ENCODE measurements at regions not wholly inside any gene's neighbourhood (a gene's known extent, or its start where the extent isn't known, plus 50 kb on each side); places are given as distances from the start of the nearest gene placed in this dataset.
"Not testable (repeated sequence)": the region's sequence is repeated elsewhere in the genome, so short reads cannot be mapped to it uniquely, and the experiment has no call there.

GRCh38 chr6:9795880-9796279, 619.0 kb downstream of the TFAP2A start:
- no peak for DNase-seq

GRCh38 chr6:9789201-9789600, 625.7 kb downstream of the TFAP2A start:
- DNase-seq = no peak

GRCh38 chr6:9784786-9785185, 630.1 kb downstream of the TFAP2A start:
- DNase-seq = no peak

GRCh38 chr6:9783567-9783966, 631.3 kb downstream of the TFAP2A start:
- no peak for DNase-seq

- peak; percentile 25 for DNase-seq
Measured at GRCh38 chr6:9766240-9766915, 648.5 kb downstream of the TFAP2A start.

- DNase-seq = no peak
Measured at GRCh38 chr6:9761220-9761619, 653.7 kb downstream of the TFAP2A start.

- no peak for DNase-seq
Measured at GRCh38 chr6:9754515-9754914, 660.4 kb downstream of the TFAP2A start.

- no peak for DNase-seq
Measured at GRCh38 chr6:9745966-9746365, 668.9 kb downstream of the TFAP2A start.

- DNase-seq = no peak
Measured at GRCh38 chr6:9745476-9745875, 669.4 kb downstream of the TFAP2A start.

- DNase-seq = no peak
Measured at GRCh38 chr6:9744119-9744518, 670.8 kb downstream of the TFAP2A start.

GRCh38 chr6:9732056-9732455, 682.8 kb downstream of the TFAP2A start:
- no peak for DNase-seq

GRCh38 chr6:9725776-9726175, 689.1 kb downstream of the TFAP2A start:
- DNase-seq = not testable (repeated sequence)

- no peak for DNase-seq
Measured at GRCh38 chr6:9717568-9717967, 697.3 kb downstream of the TFAP2A start.

GRCh38 chr6:9711365-9711764, 703.5 kb downstream of the TFAP2A start:
- DNase-seq = no peak

- DNase-seq = no peak
Measured at GRCh38 chr6:9710574-9710973, 704.3 kb downstream of the TFAP2A start.

- DNase-seq = no peak
Measured at GRCh38 chr6:9708600-9708999, 706.3 kb downstream of the TFAP2A start.

GRCh38 chr6:9704989-9705388, 709.9 kb downstream of the TFAP2A start:
- DNase-seq = no peak

GRCh38 chr6:9702914-9703313, 712.0 kb downstream of the TFAP2A start:
- no peak for DNase-seq

- DNase-seq = no peak
Measured at GRCh38 chr6:9699888-9700287, 715.0 kb downstream of the TFAP2A start.

- DNase-seq = no peak
Measured at GRCh38 chr6:9697263-9697931, 717.5 kb downstream of the TFAP2A start.

GRCh38 chr6:9690388-9690787, 724.5 kb downstream of the TFAP2A start:
- DNase-seq = no peak

GRCh38 chr6:9680727-9681126, 734.1 kb downstream of the TFAP2A start:
- DNase-seq = not testable (repeated sequence)

GRCh38 chr6:9675122-9675521, 739.8 kb downstream of the TFAP2A start:
- no peak for DNase-seq

GRCh38 chr6:9659848-9660247, 755.0 kb downstream of the TFAP2A start:
- DNase-seq = no peak

- peak; percentile 16 for DNase-seq
Measured at GRCh38 chr6:9657994-9658393, 756.9 kb downstream of the TFAP2A start.
